ENCODE measurements at regions not wholly inside any gene's neighbourhood (a gene's known extent, or its start where the extent isn't known, plus 50 kb on each side); places are given as distances from the start of the nearest gene placed in this dataset.

- DNase-seq (ENCODE audit: low read depth): no peak
- in situ Hi-C loops (cut with HindIII; ENCODE audit: low pct_unique_long_range_greater_than_20kb, low sequenced_read_pairs): no loop called here
Measured at GRCh38 chr9:134967547-134967930, 49.8 kb upstream of the FCN1 start.

- in situ Hi-C loops (cut with HindIII; ENCODE audit: low pct_unique_long_range_greater_than_20kb, low sequenced_read_pairs): no loop called here
- no peak for DNase-seq (ENCODE audit: low read depth)
Measured at GRCh38 chr9:134968011-134968822, 50.5 kb upstream of the FCN1 start.

GRCh38 chr9:134968823-134969090 is 51.0 kb upstream of the FCN1 start:
- in situ Hi-C loops (cut with HindIII; ENCODE audit: low pct_unique_long_range_greater_than_20kb, low sequenced_read_pairs): no loop called here

GRCh38 chr9:134969156-134970045 is 51.7 kb upstream of the FCN1 start:
- DNase-seq (ENCODE audit: low read depth): no peak
- in situ Hi-C loops (cut with HindIII; ENCODE audit: low pct_unique_long_range_greater_than_20kb, low sequenced_read_pairs): no loop called here

More at GRCh38 chr9:134968823-134969090, 51.0 kb upstream of the FCN1 start:
- no peak for DNase-seq (ENCODE audit: low read depth)

- no peak for DNase-seq (ENCODE audit: low read depth)
- in situ Hi-C loops (cut with HindIII; ENCODE audit: low pct_unique_long_range_greater_than_20kb, low sequenced_read_pairs): no loop called here
Measured at GRCh38 chr9:134970198-134970597, 52.5 kb upstream of the FCN1 start.

GRCh38 chr9:134970719-134971118 is 53.0 kb upstream of the FCN1 start:
- DNase-seq (ENCODE audit: low read depth): no peak
- in situ Hi-C loops (cut with HindIII; ENCODE audit: low pct_unique_long_range_greater_than_20kb, low sequenced_read_pairs): no loop called here

- no peak for DNase-seq (ENCODE audit: low read depth)
- in situ Hi-C loops (cut with HindIII; ENCODE audit: low pct_unique_long_range_greater_than_20kb, low sequenced_read_pairs): no loop called here
Measured at GRCh38 chr9:134971196-134971595, 53.5 kb upstream of the FCN1 start.

- no peak for DNase-seq (ENCODE audit: low read depth)
- in situ Hi-C loops (cut with HindIII; ENCODE audit: low pct_unique_long_range_greater_than_20kb, low sequenced_read_pairs): no loop called here
Measured at GRCh38 chr9:134971696-134972095, 54.0 kb upstream of the FCN1 start.

GRCh38 chr9:134972140-134972539 is 54.4 kb upstream of the FCN1 start:
- DNase-seq (ENCODE audit: low read depth): no peak
- in situ Hi-C loops (cut with HindIII; ENCODE audit: low pct_unique_long_range_greater_than_20kb, low sequenced_read_pairs): no loop called here

- in situ Hi-C loops (cut with HindIII; ENCODE audit: low pct_unique_long_range_greater_than_20kb, low sequenced_read_pairs): no loop called here
- DNase-seq (ENCODE audit: low read depth): no peak
Measured at GRCh38 chr9:134975253-134975652, 57.5 kb upstream of the FCN1 start.

- in situ Hi-C loops (cut with HindIII; ENCODE audit: low pct_unique_long_range_greater_than_20kb, low sequenced_read_pairs): no loop called here
Measured at GRCh38 chr9:134976403-134976802, 58.7 kb upstream of the FCN1 start.

GRCh38 chr9:134978272-134978671 is 60.6 kb upstream of the FCN1 start:
- DNase-seq (ENCODE audit: low read depth): no peak
- in situ Hi-C loops (cut with HindIII; ENCODE audit: low pct_unique_long_range_greater_than_20kb, low sequenced_read_pairs): no loop called here

More at GRCh38 chr9:134976403-134976802, 58.7 kb upstream of the FCN1 start:
- no peak for DNase-seq (ENCODE audit: low read depth)

GRCh38 chr9:134980516-134980915 is 62.8 kb upstream of the FCN1 start:
- in situ Hi-C loops (cut with HindIII; ENCODE audit: low pct_unique_long_range_greater_than_20kb, low sequenced_read_pairs): no loop called here
- no peak for DNase-seq (ENCODE audit: low read depth)

GRCh38 chr9:134980991-134981390 is 63.3 kb upstream of the FCN1 start:
- in situ Hi-C loops (cut with HindIII; ENCODE audit: low pct_unique_long_range_greater_than_20kb, low sequenced_read_pairs): no loop called here

GRCh38 chr9:134981829-134982228 is 64.1 kb upstream of the FCN1 start:
- no peak for DNase-seq (ENCODE audit: low read depth)

More at GRCh38 chr9:134980991-134981390, 63.3 kb upstream of the FCN1 start:
- no peak for DNase-seq (ENCODE audit: low read depth)

GRCh38 chr9:134982311-134982710 is 64.6 kb upstream of the FCN1 start:
- no peak for DNase-seq (ENCODE audit: low read depth)
- in situ Hi-C loops (cut with HindIII; ENCODE audit: low pct_unique_long_range_greater_than_20kb, low sequenced_read_pairs): no loop called here

More at GRCh38 chr9:134981829-134982228, 64.1 kb upstream of the FCN1 start:
- in situ Hi-C loops (cut with HindIII; ENCODE audit: low pct_unique_long_range_greater_than_20kb, low sequenced_read_pairs): no loop called here

GRCh38 chr9:134983074-134983473 is 65.4 kb upstream of the FCN1 start:
- DNase-seq (ENCODE audit: low read depth): no peak
- in situ Hi-C loops (cut with HindIII; ENCODE audit: low pct_unique_long_range_greater_than_20kb, low sequenced_read_pairs): no loop called here

- DNase-seq (ENCODE audit: low read depth): no peak
- in situ Hi-C loops (cut with HindIII; ENCODE audit: low pct_unique_long_range_greater_than_20kb, low sequenced_read_pairs): no loop called here
Measured at GRCh38 chr9:134983506-134984371, 66.0 kb upstream of the FCN1 start.
